WTC11 (cell line): ENCODE measurements at regions not wholly inside any gene's neighbourhood (a gene's known extent, or its start where the extent isn't known, plus 50 kb on each side); places are given as distances from the start of the nearest gene placed in this dataset.

Experiments
- ATAC-seq: fragments of 200-7000 bp; cut with Tn5 transposase; 2 replicates; pipeline ENCODE4 v1.10.0; 2021; ENCODE audit warnings: mild to moderate bottlenecking, moderate library complexity
- CTCF ChIA-PET: fragments of 300-600 bp; sonication (Branson Sonifier 250); formaldehyde crosslinking; loops from one replicate; lab custom pipeline; 2021; ENCODE audit warnings: antibody characterized with exemption; lab: Charles Lee
- POLR2A ChIA-PET: fragments of 350-600 bp; sonication (Branson Sonifier 250); formaldehyde crosslinking; loops from one replicate; lab custom pipeline; 2021; ENCODE audit warnings: antibody characterized with exemption; lab: Charles Lee
- DNase-seq: peaks from one replicate; pipeline ENCODE4 v3.0.0; 2021; ENCODE audit warnings: low spot score
- H3K27ac Mint-ChIP-seq: 2 replicates; pipeline ENCODE4 v1.8.0; 2021; ENCODE audit warnings: mixed read lengths
- H3K27me3 Mint-ChIP-seq: 2 replicates; pipeline ENCODE4 v1.8.0; 2021; ENCODE audit warnings: low read depth, mild to moderate bottlenecking, moderate library complexity, mixed read lengths
- H3K36me3 Mint-ChIP-seq: 2 replicates; pipeline ENCODE4 v1.8.0; 2021; ENCODE audit warnings: mixed read lengths
- H3K4me1 Mint-ChIP-seq: 2 replicates; pipeline ENCODE4 v1.8.0; 2022; ENCODE audit warnings: mixed read lengths
- H3K4me3 Mint-ChIP-seq: 2 replicates; pipeline ENCODE4 v1.8.0; 2021; ENCODE audit warnings: mild to moderate bottlenecking, moderate library complexity, mixed read lengths
- H3K9me3 Mint-ChIP-seq: 2 replicates; pipeline ENCODE4 v1.8.0; 2021; ENCODE audit warnings: mixed read lengths
- CREM ChIP-seq: sonication (generic); formaldehyde crosslinking; IDR thresholded peaks from 2 replicates; pipeline ENCODE4 v1.8.1; 2022; ENCODE audit warnings: mild to moderate bottlenecking, missing genetic modification reagents, moderate library complexity
- E2F5 ChIP-seq: sonication (generic); formaldehyde crosslinking; IDR thresholded peaks from 2 replicates; pipeline ENCODE4 v1.8.1; 2022; ENCODE audit warnings: mild to moderate bottlenecking, moderate library complexity, missing genetic modification reagents
- FOXK1 ChIP-seq: sonication (generic); formaldehyde crosslinking; IDR thresholded peaks from 2 replicates; pipeline ENCODE4 v1.8.0; 2022; ENCODE audit warnings: mild to moderate bottlenecking, moderate library complexity, missing genetic modification reagents
- GTF2I ChIP-seq: fragments of 250-450 bp; sonication (Bioruptor Pico); conservative IDR thresholded peaks from 2 replicates; pipeline ENCODE4 v1.4.0; 2021; ENCODE audit warnings: mild to moderate bottlenecking
- HMGA2 ChIP-seq: fragments of 250-450 bp; sonication (Bioruptor Pico); IDR thresholded peaks from 2 replicates; pipeline ENCODE4 v1.4.0; 2021; ENCODE audit warnings: mild to moderate bottlenecking, moderate library complexity
- NR3C1 ChIP-seq: sonication (generic); formaldehyde crosslinking; conservative IDR thresholded peaks from 2 replicates; pipeline ENCODE4 v1.8.1; 2023; ENCODE audit warnings: low read depth, mild to moderate bottlenecking, missing genetic modification reagents
- SOX15 ChIP-seq: fragments of 250-450 bp; sonication (Bioruptor Pico); IDR thresholded peaks from 2 replicates; pipeline ENCODE4 v1.9.0; 2021; ENCODE audit warnings: mild to moderate bottlenecking
- SP1 ChIP-seq: sonication (generic); formaldehyde crosslinking; conservative IDR thresholded peaks from 2 replicates; pipeline ENCODE4 v1.8.1; 2022; ENCODE audit warnings: missing genetic modification reagents
- TP53 ChIP-seq: sonication (generic); formaldehyde crosslinking; IDR thresholded peaks from 2 replicates; pipeline ENCODE4 v1.8.1; 2023; ENCODE audit warnings: mild to moderate bottlenecking, missing genetic modification reagents
- ZNF219 ChIP-seq: sonication (generic); formaldehyde crosslinking; IDR thresholded peaks from 2 replicates; pipeline ENCODE4 v1.8.0; 2023; ENCODE audit warnings: missing genetic modification reagents, mild to moderate bottlenecking, borderline replicate concordance
- ZNF263 ChIP-seq: sonication (generic); formaldehyde crosslinking; IDR thresholded peaks from 2 replicates; pipeline ENCODE4 v1.8.1; 2022; ENCODE audit warnings: low read depth, mild to moderate bottlenecking, moderate library complexity, missing genetic modification reagents
- ZSCAN18 ChIP-seq: fragments of 250-450 bp; sonication (Bioruptor Pico); IDR thresholded peaks from 2 replicates; pipeline ENCODE4 v2.1.2; 2022; ENCODE audit warnings: mild to moderate bottlenecking, moderate library complexity
- TF ChIP-seq, protein P1 (sequence below): sonication (generic); formaldehyde crosslinking; IDR thresholded peaks from 2 replicates; pipeline ENCODE4 v1.8.0; 2022; ENCODE audit warnings: missing genetic modification reagents
- TF ChIP-seq, protein P2 (sequence below): fragments of 250-450 bp; sonication (Bioruptor Pico); IDR thresholded peaks from 2 replicates; pipeline ENCODE4 v1.9.0; 2021; ENCODE audit warnings: mild to moderate bottlenecking
- TF ChIP-seq, protein P3 (sequence below): sonication (generic); formaldehyde crosslinking; IDR thresholded peaks from 2 replicates; pipeline ENCODE4 v1.8.1; 2023; ENCODE audit warnings: mild to moderate bottlenecking, missing genetic modification reagents
- TF ChIP-seq, protein P4 (sequence below): sonication (generic); formaldehyde crosslinking; IDR thresholded peaks from 2 replicates; pipeline ENCODE4 v1.8.0; 2022; ENCODE audit warnings: mild to moderate bottlenecking, missing genetic modification reagents

DNA sequence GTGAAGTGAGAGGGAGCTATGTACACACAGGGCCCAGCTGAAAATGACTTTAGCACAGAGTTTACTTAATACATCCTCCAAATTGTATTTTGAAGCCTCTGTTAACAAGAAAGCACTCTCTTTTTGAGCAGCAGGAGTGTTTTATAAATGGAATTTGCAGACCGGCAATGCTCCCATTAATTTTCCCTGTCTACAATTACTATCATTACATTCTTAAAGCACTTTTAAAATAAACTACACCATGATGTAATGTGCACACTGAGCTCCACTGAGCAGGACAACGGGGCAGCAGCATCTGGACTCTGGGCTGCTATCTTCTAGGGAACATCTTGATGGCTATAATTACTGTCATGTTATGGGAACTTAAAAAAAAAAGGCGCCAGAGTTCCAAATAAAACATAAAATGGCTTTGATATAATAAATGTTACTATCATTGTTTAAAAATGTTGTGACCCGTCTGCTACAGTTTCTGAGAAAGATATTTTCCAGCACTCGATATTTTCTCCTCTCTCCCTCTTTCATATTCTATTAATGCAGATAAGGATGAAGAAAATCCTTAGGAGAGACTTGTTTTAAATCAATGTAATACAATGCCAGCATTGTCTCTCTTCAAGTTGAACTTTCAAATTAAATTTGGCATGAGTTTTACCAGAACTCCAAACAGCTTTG is 150.9 kb downstream of the HLX start:
- no peak overlapping the region for H3K27ac Mint-ChIP-seq
- ATAC-seq, result no peak
- peaks cover 5% of the 10 kb centered on the region; the same call in 1 of the 2 replicates for H3K9me3 Mint-ChIP-seq
- H3K4me1 Mint-ChIP-seq, result no peaks in the 10 kb centered on the region
- no peaks in the 10 kb centered on the region for H3K36me3 Mint-ChIP-seq
- TF ChIP-seq, protein P1, sequence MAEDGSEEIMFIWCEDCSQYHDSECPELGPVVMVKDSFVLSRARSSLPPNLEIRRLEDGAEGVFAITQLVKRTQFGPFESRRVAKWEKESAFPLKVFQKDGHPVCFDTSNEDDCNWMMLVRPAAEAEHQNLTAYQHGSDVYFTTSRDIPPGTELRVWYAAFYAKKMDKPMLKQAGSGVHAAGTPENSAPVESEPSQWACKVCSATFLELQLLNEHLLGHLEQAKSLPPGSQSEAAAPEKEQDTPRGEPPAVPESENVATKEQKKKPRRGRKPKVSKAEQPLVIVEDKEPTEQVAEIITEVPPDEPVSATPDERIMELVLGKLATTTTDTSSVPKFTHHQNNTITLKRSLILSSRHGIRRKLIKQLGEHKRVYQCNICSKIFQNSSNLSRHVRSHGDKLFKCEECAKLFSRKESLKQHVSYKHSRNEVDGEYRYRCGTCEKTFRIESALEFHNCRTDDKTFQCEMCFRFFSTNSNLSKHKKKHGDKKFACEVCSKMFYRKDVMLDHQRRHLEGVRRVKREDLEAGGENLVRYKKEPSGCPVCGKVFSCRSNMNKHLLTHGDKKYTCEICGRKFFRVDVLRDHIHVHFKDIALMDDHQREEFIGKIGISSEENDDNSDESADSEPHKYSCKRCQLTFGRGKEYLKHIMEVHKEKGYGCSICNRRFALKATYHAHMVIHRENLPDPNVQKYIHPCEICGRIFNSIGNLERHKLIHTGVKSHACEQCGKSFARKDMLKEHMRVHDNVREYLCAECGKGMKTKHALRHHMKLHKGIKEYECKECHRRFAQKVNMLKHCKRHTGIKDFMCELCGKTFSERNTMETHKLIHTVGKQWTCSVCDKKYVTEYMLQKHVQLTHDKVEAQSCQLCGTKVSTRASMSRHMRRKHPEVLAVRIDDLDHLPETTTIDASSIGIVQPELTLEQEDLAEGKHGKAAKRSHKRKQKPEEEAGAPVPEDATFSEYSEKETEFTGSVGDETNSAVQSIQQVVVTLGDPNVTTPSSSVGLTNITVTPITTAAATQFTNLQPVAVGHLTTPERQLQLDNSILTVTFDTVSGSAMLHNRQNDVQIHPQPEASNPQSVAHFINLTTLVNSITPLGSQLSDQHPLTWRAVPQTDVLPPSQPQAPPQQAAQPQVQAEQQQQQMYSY (CRISPR knock-in tag), result no peak
- TF ChIP-seq E2F5 (no peak), TP53 (CRISPR knock-in tag) (no peak), NR3C1 (CRISPR knock-in tag) (no peak), HMGA2 (CRISPR knock-in tag) (no peak), ZNF263 (CRISPR knock-in tag) (no peak), ZSCAN18 (CRISPR knock-in tag) (no peak)
- TF ChIP-seq, protein P2, sequence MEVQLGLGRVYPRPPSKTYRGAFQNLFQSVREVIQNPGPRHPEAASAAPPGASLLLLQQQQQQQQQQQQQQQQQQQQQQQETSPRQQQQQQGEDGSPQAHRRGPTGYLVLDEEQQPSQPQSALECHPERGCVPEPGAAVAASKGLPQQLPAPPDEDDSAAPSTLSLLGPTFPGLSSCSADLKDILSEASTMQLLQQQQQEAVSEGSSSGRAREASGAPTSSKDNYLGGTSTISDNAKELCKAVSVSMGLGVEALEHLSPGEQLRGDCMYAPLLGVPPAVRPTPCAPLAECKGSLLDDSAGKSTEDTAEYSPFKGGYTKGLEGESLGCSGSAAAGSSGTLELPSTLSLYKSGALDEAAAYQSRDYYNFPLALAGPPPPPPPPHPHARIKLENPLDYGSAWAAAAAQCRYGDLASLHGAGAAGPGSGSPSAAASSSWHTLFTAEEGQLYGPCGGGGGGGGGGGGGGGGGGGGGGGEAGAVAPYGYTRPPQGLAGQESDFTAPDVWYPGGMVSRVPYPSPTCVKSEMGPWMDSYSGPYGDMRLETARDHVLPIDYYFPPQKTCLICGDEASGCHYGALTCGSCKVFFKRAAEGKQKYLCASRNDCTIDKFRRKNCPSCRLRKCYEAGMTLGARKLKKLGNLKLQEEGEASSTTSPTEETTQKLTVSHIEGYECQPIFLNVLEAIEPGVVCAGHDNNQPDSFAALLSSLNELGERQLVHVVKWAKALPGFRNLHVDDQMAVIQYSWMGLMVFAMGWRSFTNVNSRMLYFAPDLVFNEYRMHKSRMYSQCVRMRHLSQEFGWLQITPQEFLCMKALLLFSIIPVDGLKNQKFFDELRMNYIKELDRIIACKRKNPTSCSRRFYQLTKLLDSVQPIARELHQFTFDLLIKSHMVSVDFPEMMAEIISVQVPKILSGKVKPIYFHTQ, result no peak
- TF ChIP-seq, protein P3, sequence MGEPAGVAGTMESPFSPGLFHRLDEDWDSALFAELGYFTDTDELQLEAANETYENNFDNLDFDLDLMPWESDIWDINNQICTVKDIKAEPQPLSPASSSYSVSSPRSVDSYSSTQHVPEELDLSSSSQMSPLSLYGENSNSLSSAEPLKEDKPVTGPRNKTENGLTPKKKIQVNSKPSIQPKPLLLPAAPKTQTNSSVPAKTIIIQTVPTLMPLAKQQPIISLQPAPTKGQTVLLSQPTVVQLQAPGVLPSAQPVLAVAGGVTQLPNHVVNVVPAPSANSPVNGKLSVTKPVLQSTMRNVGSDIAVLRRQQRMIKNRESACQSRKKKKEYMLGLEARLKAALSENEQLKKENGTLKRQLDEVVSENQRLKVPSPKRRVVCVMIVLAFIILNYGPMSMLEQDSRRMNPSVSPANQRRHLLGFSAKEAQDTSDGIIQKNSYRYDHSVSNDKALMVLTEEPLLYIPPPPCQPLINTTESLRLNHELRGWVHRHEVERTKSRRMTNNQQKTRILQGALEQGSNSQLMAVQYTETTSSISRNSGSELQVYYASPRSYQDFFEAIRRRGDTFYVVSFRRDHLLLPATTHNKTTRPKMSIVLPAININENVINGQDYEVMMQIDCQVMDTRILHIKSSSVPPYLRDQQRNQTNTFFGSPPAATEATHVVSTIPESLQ (CRISPR knock-in tag), result no peak
- H3K4me3 Mint-ChIP-seq, result no peak overlapping the region
- DNase-seq, result no peak
- ChIA-PET CTCF (no interaction called here), POLR2A (no interaction called here)
- H3K27me3 Mint-ChIP-seq, result no peaks in the 10 kb centered on the region

- no peaks in the 10 kb centered on the region for H3K27me3 Mint-ChIP-seq
- ChIA-PET CTCF (no interaction called here), POLR2A (no interaction called here)
- no peak for DNase-seq
- H3K4me1 Mint-ChIP-seq, result peaks cover 5% of the 10 kb centered on the region
- H3K4me3 Mint-ChIP-seq, result no peak overlapping the region
- no peak overlapping the region for H3K27ac Mint-ChIP-seq
- no peak for ATAC-seq
- peaks cover 5% of the 10 kb centered on the region; the same call in 1 of the 2 replicates for H3K9me3 Mint-ChIP-seq
- H3K36me3 Mint-ChIP-seq, result no peaks in the 10 kb centered on the region
- TF ChIP-seq CREM (CRISPR knock-in tag), result no peak
- no peak for TF ChIP-seq SOX15 (CRISPR knock-in tag)
- no peak for TF ChIP-seq FOXK1 (CRISPR knock-in tag)
- no peak for TF ChIP-seq ZNF219 (CRISPR knock-in tag)
- no peak for TF ChIP-seq HMGA2 (CRISPR knock-in tag)
- TF ChIP-seq ZNF263 (CRISPR knock-in tag), result no peak
- TF ChIP-seq SP1 (CRISPR knock-in tag), result no peak
- no peak for TF ChIP-seq GTF2I (CRISPR knock-in tag)
- TF ChIP-seq, protein P4, sequence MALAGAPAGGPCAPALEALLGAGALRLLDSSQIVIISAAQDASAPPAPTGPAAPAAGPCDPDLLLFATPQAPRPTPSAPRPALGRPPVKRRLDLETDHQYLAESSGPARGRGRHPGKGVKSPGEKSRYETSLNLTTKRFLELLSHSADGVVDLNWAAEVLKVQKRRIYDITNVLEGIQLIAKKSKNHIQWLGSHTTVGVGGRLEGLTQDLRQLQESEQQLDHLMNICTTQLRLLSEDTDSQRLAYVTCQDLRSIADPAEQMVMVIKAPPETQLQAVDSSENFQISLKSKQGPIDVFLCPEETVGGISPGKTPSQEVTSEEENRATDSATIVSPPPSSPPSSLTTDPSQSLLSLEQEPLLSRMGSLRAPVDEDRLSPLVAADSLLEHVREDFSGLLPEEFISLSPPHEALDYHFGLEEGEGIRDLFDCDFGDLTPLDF (CRISPR knock-in tag), result no peak
Measured at GRCh38 chr1:221030990-221031389, 151.7 kb downstream of the HLX start.
